ENCODE measurements at regions not wholly inside any gene's neighbourhood (a gene's known extent, or its start where the extent isn't known, plus 50 kb on each side); places are given as distances from the start of the nearest gene placed in this dataset.
"Not testable (repeated sequence)": the region's sequence is repeated elsewhere in the genome, so short reads cannot be mapped to it uniquely, and the experiment has no call there.

DNA sequence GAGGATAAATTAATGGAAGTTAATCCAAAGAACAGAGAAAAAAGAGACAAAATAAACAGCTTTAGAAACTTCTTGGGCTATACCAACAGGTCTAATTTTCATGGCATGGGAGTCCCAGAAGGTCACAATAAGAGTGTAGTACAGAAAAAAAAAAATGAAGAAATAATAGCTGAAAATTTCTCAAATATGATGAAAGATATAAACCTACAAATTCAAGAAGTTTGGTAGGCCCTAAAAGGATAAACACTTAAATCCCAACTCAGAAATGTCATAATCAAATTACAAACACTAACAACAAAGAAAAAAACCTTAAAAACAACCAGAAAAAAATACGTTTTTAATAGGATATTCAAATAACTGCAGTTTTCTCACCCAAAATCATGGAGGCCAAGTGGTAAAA is 229.3 kb upstream of the ZEB2 start:
- no peak for DNase-seq (ENCODE audit: low spot score)

GRCh38 chr2:144748443-144748842 is 228.5 kb upstream of the ZEB2 start:
- no peak for DNase-seq (ENCODE audit: low spot score)

- no peak for DNase-seq (ENCODE audit: low spot score)
Measured at GRCh38 chr2:144747571-144747970, 227.7 kb upstream of the ZEB2 start.

DNA sequence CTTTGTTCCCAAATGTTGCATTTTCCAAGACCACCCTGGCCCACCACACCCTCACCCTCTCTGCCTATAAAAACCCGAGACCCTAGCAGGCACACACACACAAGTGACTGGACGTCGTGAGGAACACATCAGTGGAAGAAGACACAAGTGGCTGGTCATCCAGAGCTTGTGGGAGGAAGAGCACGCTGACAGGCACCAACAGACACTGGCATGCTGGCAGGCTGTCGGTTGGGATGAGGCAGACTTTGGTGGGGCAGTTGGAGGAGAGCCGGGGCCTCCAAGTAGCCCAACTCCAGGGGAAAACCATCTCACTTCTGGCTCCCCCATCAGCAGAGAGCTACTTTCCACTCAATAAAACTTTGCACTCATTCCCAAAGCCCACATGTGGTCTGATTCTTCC is 225.5 kb upstream of the ZEB2 start:
- DNase-seq (ENCODE audit: low spot score): no peak

DNA sequence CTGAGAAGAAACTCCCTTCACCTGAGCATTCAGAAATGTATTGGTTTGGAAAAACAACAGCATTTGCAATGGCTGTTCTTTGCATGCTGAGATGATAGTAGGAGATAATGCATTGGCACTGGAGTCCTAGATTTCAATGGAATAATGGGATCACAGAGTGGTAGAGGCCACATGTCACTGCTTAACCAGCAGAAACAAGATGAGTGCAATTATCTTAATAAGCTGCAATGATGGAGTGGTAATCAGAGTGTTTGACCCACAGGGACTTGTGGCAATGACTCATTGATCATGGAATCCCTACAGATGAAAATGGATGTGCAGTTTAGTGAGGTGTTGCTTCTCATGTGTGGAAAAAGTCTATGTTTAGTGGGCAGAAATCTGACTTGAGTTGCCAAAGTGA is 218.8 kb upstream of the ZEB2 start:
- no peak for DNase-seq (ENCODE audit: low spot score)

DNA sequence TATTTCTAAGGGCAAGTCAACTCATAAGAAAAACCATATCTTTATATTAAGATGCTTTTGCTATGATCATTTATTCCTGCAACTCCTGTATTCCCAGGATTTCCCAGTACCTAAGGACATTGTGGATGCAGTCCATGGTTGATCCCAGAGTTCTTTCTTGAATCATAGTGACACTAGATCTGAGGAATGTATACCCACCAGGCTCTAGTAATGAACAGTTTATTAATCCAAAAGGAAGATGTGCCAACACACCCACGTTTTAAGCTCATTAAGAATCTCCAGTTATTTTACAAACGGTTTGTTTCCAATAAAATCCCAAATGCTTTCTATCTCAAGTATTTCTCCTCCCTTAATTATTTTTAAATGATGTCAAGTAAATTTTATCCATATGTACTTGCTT is 210.8 kb upstream of the ZEB2 start:
- no peak for DNase-seq (ENCODE audit: low spot score)

DNA sequence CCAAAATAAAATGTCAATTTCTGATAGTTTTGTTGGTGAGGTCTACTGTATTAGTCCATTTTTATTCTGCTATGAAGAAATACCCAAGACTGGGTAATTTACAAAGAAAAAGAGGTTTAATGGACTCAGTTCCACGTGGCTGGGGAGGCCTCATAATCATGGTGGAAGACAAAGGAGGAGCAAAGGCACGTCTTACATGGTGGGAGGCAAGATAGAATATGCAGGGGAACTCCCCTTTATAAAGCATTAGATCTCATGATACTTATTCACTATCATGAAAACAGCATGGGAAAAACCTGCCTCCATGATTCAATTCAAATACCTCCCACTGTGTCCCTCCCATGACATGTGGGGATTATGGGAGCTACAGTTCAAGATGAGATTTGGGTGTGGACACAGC is 204.5 kb upstream of the ZEB2 start:
- not testable (repeated sequence) for DNase-seq (ENCODE audit: low spot score)

DNA sequence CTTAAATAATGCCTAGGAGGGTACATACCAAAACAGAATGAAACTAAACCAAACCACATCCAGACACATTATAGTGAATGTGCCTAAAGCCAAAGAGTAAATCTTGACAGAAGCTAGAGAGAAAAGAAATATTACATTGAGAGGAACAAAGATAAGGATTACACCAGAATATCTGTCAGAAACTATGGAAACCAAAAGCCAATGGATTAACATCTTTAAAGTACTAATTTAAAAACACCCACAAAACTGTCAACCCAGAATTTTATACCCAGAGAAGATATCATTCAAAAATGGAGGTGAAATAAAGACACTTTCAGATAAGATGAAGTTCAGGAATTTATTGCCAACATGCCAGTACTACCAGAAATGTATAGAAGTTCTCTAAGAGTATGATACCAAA is 198.5 kb upstream of the ZEB2 start:
- no peak for DNase-seq (ENCODE audit: low spot score)

DNA sequence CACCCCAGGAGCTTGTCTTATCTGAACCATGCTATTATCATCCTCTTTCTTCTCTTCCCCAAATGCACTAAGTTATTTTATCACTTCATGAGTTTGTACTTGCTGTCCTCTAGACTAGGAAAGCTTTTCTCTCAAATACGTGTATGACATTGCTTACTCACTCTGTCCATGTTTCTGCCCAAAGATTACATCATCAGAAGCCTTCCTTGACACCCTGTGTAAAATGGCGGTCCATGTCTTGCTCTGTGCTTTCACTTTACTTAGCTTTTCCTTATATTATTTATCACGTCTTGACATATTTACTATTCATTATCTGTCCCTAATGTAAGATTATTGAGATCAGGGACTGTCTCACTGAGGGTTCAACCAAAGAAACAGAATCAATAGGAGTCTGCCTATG is 196.1 kb upstream of the ZEB2 start:
- DNase-seq (ENCODE audit: low spot score): no peak

- no peak for DNase-seq (ENCODE audit: low spot score)
Measured at GRCh38 chr2:144713410-144713809, 193.5 kb upstream of the ZEB2 start.

GRCh38 chr2:144712550-144712940 is 192.6 kb upstream of the ZEB2 start:
- DNase-seq (ENCODE audit: low spot score): no peak

DNA sequence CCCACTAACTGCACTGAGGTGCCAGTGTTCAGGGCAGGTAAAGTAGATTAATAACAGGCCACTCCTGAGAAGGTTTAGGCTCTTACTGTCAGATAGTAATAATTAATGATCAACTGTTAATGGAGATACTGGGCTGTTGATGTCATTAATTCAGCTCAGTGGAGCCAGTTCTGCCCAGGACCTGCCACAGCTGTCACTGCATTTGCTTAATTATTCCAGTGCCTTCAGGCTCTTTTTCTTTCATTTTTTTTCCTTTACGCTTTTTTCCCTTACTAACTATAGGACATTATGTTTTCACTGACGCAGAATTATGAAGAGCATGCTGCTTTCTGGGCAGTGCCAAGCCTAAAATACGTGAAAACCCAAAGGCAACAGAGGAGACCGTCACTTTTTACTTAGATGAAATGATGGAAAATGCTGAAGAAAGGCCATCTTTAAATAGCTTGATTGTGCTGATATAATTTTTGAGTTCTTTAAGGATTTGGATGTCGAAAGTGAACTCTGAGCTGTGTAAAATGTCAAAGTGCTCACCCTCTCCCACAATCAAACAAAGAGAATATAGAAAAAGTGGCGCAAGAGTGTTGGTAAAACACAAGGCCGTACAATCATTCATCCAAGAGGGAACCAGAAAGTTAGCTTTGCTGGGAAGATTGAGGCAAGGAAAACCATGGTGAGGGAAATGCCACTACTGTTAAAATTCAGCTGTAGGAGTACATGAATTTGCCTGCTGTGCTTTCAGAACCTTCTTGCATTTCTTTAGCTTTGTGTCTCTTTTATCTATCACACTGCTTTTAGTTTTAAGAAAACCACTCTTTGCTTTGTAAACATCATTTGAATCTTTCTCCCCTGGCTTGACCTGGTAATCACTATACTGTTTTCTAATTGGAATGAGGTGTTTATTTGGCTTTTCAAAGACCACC is 192.0 kb upstream of the ZEB2 start:
- DNase-seq (ENCODE audit: low spot score): no peak

- DNase-seq (ENCODE audit: low spot score): no peak
Measured at GRCh38 chr2:144711084-144711483, 191.2 kb upstream of the ZEB2 start.

- DNase-seq (ENCODE audit: low spot score): no peak
Measured at GRCh38 chr2:144708626-144709025, 188.7 kb upstream of the ZEB2 start.

GRCh38 chr2:144707736-144708326 is 187.9 kb upstream of the ZEB2 start:
- DNase-seq (ENCODE audit: low spot score): no peak

DNA sequence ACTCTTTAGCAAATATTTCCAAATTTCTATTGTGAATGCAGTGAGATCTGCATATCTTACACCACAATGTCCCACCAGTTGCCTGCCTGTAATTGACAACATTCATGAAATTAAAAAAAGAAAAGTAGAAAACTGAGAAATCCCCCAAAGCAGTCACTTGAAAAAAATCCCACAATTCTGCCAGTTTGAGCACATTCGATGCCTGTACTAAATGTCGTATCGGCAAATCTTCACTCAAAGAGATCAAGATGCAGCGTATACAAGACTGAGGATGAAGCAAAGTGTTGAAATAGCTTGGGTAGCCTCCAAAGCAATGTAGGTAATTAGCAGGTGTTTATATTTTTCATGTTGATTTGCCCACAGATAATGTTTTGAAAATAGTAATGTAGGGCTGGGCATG is 186.7 kb upstream of the ZEB2 start:
- DNase-seq (ENCODE audit: low spot score): no peak

DNA sequence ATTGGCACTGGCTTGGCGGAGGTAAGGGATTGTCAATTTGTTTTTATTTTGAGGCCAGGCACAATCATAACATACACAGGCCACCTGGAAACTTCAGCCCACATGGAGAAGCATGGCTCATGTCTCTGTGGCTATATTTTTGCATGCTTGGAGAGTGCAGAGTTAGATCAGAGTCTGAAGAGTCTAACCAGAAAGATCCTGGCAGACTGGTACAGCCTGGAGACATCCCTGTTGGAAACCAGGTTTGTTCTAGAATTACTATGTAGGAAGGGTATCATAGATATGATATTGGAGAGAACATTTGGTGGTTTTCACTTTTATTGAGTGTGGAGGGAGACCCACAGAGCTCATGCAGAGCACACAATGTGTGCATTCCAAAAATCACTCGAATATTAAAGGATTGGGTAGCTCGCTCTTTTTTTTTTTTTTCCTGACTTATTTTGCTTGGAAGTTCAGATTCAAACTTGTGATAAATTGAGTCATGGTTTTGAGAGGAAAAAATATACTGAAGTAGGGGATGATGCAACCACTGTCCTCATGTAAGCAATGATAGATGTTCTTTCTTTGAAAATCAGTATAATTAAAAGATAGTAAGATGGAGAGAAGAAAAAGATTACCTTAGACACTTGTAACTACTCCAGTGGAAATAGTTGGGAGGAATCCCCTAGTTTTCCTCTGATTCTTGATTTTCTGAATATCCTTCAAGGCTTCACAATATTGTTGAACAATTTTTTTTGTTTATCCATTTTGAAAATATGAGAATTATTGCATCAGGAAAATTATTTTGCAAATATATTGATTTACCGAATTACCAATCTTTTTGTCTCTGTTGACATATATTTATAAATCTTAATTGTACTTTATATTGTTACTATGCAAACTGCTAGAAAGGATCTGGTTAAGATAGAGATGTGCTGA is 185.7 kb upstream of the ZEB2 start:
- no peak for DNase-seq (ENCODE audit: low spot score)

DNA sequence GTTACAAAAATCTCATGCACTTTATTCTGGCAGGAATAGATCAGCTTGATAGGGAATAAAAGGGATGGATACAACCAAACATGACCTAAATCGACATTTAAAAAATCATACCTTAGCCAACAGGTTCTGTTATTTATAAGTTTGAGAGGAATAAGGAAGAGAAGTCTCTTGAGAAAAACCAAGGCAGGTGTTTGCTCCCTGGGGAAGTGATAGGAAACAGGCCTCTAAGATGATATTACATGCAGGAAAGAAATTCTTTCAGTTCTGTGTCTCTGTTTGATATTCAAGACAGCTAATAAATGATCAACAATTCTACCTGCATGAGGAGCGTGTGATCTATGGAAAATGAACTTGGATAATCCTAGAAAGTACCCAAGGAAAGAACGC is 184.8 kb upstream of the ZEB2 start:
- no peak for DNase-seq (ENCODE audit: low spot score)

GRCh38 chr2:144703852-144704708 is 184.2 kb upstream of the ZEB2 start:
- DNase-seq (ENCODE audit: low spot score): no peak

DNA sequence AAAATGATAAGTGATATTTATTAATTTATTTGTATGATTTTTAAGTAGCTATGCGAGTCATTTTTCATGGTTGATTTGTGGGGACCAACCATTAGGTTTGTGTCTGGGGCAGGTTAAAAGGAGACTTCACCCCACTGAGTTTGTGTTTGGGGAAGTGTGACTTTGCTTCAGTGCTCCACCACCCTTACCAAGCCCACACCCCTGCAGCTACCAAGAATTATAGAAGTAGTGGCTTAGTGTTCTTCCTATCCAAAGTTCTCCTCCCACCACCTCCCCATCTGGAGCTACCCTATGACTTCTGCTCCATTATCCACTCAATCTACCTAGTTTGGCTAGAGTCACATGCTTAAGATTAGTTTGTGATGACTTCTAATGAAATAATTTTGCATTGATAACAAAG is 182.1 kb upstream of the ZEB2 start:
- DNase-seq (ENCODE audit: low spot score): no peak

GRCh38 chr2:144701259-144701658 is 181.3 kb upstream of the ZEB2 start:
- DNase-seq (ENCODE audit: low spot score): no peak

DNA sequence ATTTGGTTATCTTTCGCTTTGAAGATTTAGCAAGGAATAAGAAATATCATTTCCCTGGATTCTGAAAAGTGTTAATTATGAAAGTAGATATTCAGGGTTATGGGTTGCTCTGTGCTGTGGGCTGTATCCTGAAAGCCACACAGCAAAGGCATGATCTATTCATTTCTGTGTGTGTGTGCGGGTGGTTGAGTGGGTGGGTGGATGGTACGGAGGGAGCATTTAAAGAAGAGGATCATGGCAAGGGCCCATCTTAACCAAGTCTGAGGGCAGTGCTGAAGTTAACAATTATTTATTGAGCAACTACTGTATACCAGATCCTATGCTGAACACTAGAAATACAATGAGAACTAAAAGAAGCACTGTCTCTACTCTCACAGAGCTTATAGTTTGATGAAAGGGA is 178.2 kb upstream of the ZEB2 start:
- DNase-seq (ENCODE audit: low spot score): no peak

Measured in iPS-NIHi11 (cell line).